ENCODE measurements at regions not wholly inside any gene's neighbourhood (a gene's known extent, or its start where the extent isn't known, plus 50 kb on each side); places are given as distances from the start of the nearest gene placed in this dataset.
"Not testable (repeated sequence)": the region's sequence is repeated elsewhere in the genome, so short reads cannot be mapped to it uniquely, and the experiment has no call there.

- no peak for DNase-seq
Observed at GRCh38 chr20:47990507-47991150, 205.3 kb upstream of the SULF2 start.

GRCh38 chr20:47989957-47990356 lies 204.7 kb upstream of the SULF2 start:
- peak; percentile 66 for DNase-seq

GRCh38 chr20:47988676-47989075 lies 203.4 kb upstream of the SULF2 start:
- no peak for DNase-seq

- no peak for DNase-seq
Observed at GRCh38 chr20:47985092-47985850, 200.0 kb upstream of the SULF2 start.

- no peak for DNase-seq
Observed at GRCh38 chr20:47984437-47984836, 199.2 kb upstream of the SULF2 start.

- DNase-seq: not testable (repeated sequence)
Observed at GRCh38 chr20:47983642-47984041, 198.4 kb upstream of the SULF2 start.

GRCh38 chr20:47982574-47983360 lies 197.5 kb upstream of the SULF2 start:
- no peak for DNase-seq

GRCh38 chr20:47981222-47981621 lies 195.9 kb upstream of the SULF2 start:
- DNase-seq: no peak

GRCh38 chr20:47980336-47981177 lies 195.3 kb upstream of the SULF2 start:
- no peak for DNase-seq

- DNase-seq: not testable (repeated sequence)
Observed at GRCh38 chr20:47979361-47980095, 194.2 kb upstream of the SULF2 start.

- not testable (repeated sequence) for DNase-seq
Observed at GRCh38 chr20:47978428-47979120, 193.3 kb upstream of the SULF2 start.

- not testable (repeated sequence) for DNase-seq
Observed at GRCh38 chr20:47977789-47978252, 192.5 kb upstream of the SULF2 start.

GRCh38 chr20:47977017-47977788 lies 191.9 kb upstream of the SULF2 start:
- peak; percentile 29 for DNase-seq

GRCh38 chr20:47974234-47974878 lies 189.1 kb upstream of the SULF2 start:
- DNase-seq: no peak

GRCh38 chr20:47973519-47974233 lies 188.4 kb upstream of the SULF2 start:
- DNase-seq: no peak

GRCh38 chr20:47972916-47973309 lies 187.6 kb upstream of the SULF2 start:
- no peak for DNase-seq

GRCh38 chr20:47972297-47972915 lies 187.1 kb upstream of the SULF2 start:
- DNase-seq: peak; percentile 14

- DNase-seq: no peak
Observed at GRCh38 chr20:47971058-47971791, 185.9 kb upstream of the SULF2 start.
